Body of pancreas (tissue), 4 donors: ENCODE measurements at regions not wholly inside any gene's neighbourhood (a gene's known extent, or its start where the extent isn't known, plus 50 kb on each side); places are given as distances from the start of the nearest gene placed in this dataset.

Experiments used
- ATAC-seq: fragments of 150-250 bp; one replicate; pipeline ENCODE4 v1.9.1; 2016
- DNase-seq, 4 donors: peaks; one replicate each; pipeline ENCODE4 v3.0.0-alpha.2; 2019
- H3K27ac ChIP-seq, 4 donors: fragments of 200-600 bp; sonication (generic); 1 replicate in 3 of 4; 2 replicates in 1 of 4; pipeline versions ENCODE4 v1.5.1 to v1.6.1; 2016 to 2019; ENCODE audit warnings: mild to moderate bottlenecking in 1 of 4, mixed read lengths in 1 of 4, moderate library complexity in 1 of 4
- H3K27me3 ChIP-seq, 2 donors: fragments of 200-600 bp; sonication (generic); one replicate each; pipeline ENCODE4 v1.6.0; 2016; ENCODE audit warnings: mild to moderate bottlenecking in 1 of 2
- H3K36me3 ChIP-seq, 2 donors: fragments of 200-600 bp; sonication (generic); replicated peaks in 1 of 2; 2 replicates each; pipeline ENCODE4 v1.5.1; 2016; ENCODE audit warnings: low read depth in 2 of 2; ENCODE audit not compliant: insufficient read depth in 1 of 2
- H3K4me1 ChIP-seq: fragments of 200-600 bp; sonication (generic); one replicate; pipeline ENCODE4 v1.6.0; 2016
- H3K4me3 ChIP-seq, 2 donors: fragments of 200-600 bp; sonication (generic); 1 replicate in 1 of 2; 2 replicates in 1 of 2; pipeline ENCODE4 v1.5.1; 2016 to 2019
- H3K9me3 ChIP-seq, 3 donors: fragments of 200-600 bp; sonication (generic); 1 replicate in 2 of 3; 2 replicates in 1 of 3; pipeline ENCODE4 v1.5.1; 2016
- POLR2A ChIP-seq, 3 donors: fragments of 450-650 bp; IDR thresholded peaks; one replicate each; pipeline ENCODE4 v1.6.1; 2016; ENCODE audit warnings: antibody characterized with exemption in 3 of 3, mild to moderate bottlenecking in 2 of 3
- WGBS, 2 donors: methylation state at CpG; one replicate each; pipeline ENCODE4 v1.1.5; 2017; 5-methylcytosine and 5-hydroxymethylcytosine counted together
- intact Hi-C: fragments of 100-400 bp; cut with DNase I; formaldehyde crosslinking; loops from one replicate; pipeline ENCODE4 v1.15.1; 2023
- TF ChIP-seq, protein P1 (sequence below), 7 experiments: fragments of 450-650 bp in 4 of 7; fragments of 200-600 bp in 3 of 7; sonication (generic) in 3 of 7; IDR thresholded peaks; one replicate each; pipeline ENCODE4 v1.5.1; 2016 to 2019; ENCODE audit warnings: antibody characterized with exemption in 7 of 7

DNA sequence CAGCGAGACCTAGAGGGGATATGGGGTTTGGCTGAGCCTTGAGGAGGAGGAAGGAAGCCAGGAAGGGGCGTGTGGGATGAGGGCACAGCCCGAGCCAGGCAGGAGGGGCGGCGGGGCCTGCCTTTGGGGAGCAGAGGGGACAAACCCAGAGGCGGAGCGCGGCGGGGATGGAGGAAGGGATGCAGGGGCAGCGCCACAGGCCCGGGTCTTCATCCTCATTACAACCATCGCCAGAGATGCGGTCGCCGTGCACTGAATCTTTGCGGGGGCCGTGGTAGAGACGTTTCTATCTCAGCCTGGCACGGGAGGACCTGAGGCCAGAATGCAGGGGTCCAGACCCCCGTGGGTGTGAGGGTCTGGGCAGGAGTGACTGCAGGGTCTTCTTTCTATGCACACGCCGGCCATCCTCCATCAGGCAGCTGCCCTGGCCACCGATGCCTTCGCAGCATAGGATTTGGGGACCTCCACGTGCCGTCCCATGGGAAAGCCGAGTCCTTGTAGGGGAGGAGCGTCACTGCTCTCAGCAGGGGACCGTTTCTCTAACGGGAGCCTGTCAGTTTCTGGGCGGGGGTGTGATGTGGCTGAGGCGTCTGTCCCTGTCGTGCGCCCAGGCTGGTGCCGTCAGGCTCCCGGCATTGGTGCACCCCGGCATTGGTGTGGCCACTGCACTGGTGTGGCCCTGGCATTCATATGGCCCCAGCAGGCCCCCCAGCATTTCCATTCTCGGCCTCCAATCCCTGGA, 1267.9 kb downstream of the BRD1 start:
- no peaks in the 10 kb centered on the region for H3K9me3 ChIP-seq
- TF ChIP-seq, protein P1, sequence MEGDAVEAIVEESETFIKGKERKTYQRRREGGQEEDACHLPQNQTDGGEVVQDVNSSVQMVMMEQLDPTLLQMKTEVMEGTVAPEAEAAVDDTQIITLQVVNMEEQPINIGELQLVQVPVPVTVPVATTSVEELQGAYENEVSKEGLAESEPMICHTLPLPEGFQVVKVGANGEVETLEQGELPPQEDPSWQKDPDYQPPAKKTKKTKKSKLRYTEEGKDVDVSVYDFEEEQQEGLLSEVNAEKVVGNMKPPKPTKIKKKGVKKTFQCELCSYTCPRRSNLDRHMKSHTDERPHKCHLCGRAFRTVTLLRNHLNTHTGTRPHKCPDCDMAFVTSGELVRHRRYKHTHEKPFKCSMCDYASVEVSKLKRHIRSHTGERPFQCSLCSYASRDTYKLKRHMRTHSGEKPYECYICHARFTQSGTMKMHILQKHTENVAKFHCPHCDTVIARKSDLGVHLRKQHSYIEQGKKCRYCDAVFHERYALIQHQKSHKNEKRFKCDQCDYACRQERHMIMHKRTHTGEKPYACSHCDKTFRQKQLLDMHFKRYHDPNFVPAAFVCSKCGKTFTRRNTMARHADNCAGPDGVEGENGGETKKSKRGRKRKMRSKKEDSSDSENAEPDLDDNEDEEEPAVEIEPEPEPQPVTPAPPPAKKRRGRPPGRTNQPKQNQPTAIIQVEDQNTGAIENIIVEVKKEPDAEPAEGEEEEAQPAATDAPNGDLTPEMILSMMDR (IDR thresholded peaks at IDR 0.05), result no peak
- no peak for TF ChIP-seq POLR2A (IDR thresholded peaks at IDR 0.05)
- H3K4me3 ChIP-seq, result no peak overlapping the region
- H3K27ac ChIP-seq, result no peak overlapping the region
- no peak for DNase-seq
- H3K36me3 ChIP-seq, result no peaks in the 10 kb centered on the region
- no peaks in the 10 kb centered on the region for H3K27me3 ChIP-seq
- no peaks in the 10 kb centered on the region for H3K4me1 ChIP-seq
- intact Hi-C loops, result no loop called here
- ATAC-seq, result no peak
- 61 to 67% methylated on average over 22 to 38 of the region's 38 CpGs for WGBS, 2 donors

DNA sequence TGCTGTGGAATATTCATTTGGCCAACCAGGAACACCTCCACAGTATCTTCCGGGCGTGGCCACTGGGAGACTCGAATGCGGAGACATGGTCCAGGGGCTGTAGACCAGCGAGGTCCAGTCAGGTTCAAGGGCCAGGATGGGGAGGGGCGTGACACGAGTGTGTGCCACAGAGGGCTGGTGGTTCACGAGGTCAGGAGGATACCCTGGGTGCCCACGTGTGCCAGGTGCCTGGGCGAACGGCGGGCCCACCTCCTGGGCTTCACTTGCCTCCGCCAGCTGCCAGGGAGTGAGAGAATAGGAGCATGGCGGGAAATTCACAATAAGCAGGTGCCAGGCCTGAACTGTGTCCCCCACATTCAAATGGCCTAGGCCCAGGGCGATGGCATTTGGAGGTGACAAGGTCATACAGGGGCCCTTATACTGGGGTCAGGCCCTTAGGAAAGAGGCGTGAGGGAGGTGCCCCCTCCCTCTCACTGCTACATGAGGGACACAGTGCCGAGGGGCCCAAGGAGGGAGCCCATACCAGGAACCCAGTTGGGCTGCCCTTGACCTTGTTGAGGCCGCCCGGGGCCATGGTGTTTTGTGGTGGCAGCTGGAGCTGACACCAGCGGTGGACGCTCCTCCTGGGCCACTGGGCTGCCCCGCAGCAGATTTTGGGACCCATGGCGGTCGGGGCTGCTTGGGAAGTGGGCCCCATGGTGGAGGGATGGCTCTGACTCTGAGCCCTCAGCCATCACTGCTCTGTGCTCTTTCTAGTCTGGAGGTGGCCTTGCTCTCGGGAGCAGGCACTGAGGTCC, 1268.9 kb downstream of the BRD1 start:
- Histone ChIP-seq H3K4me1 (no peaks in the 10 kb centered on the region), H3K27ac (no peak overlapping the region), H3K4me3 (no peak overlapping the region), H3K27me3 (no peaks in the 10 kb centered on the region), H3K36me3 (no peaks in the 10 kb centered on the region), H3K9me3 (no peaks in the 10 kb centered on the region)
- TF ChIP-seq, protein P1 (IDR thresholded peaks at IDR 0.05), result no peak
- TF ChIP-seq POLR2A (IDR thresholded peaks at IDR 0.05), result no peak
- ATAC-seq (no peak), DNase-seq (no peak)
- 66 to 75% methylated on average over 10 to 24 of the region's 25 CpGs for WGBS, 2 donors
- intact Hi-C loops, result no loop called here

DNA sequence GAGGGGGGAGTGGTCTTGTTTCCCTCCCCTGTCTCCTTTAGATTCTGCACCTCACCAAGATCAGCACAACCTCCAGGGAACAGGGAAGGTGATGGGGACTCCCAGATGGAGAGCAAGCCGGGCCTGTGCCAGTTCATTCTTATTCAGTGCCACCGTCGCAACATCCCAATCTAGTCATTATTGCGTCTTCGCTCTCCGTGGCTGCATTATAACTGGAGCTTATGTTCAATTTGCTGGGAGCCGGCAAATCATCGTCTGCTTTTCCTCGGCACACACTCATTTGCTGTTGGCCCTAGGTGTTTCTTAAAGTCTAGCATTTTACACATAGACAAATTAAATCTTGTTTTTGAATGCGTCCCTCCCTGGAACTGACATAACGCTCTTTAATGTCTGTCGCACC, 1269.7 kb downstream of the BRD1 start:
- intact Hi-C loops, result no loop called here
- DNase-seq, result no peak
- Histone ChIP-seq H3K4me1 (no peaks in the 10 kb centered on the region), H3K4me3 (no peak overlapping the region), H3K9me3 (no peaks in the 10 kb centered on the region), H3K27ac (no peak overlapping the region), H3K36me3 (no peaks in the 10 kb centered on the region), H3K27me3 (no peaks in the 10 kb centered on the region)
- no peak for TF ChIP-seq POLR2A (IDR thresholded peaks at IDR 0.05)
- TF ChIP-seq, protein P1 (IDR thresholded peaks at IDR 0.05), result no peak
- WGBS, 2 donors, result 82 to 87% methylated on average over 12 of the region's 12 CpGs
- no peak for ATAC-seq

DNA sequence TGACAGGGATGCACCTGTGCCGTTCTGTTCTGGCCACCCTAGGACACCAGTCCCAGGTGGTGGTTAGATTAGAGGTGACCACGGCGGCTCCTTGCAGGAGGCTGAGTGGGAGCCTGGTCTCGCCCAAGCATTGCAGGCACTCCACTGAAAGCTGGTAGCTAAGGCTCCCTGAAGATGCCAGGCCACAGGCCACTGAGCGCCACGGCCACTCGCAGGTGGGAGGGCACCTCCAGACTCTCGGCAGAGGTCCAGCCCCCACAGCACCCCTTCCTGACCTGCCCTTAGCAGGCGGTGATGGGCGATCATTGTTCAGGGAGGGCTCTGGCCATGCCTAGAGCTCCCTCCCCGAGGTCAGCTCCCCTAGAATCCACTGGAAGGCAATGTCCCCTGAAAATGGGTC, 1270.2 kb downstream of the BRD1 start:
- H3K4me3 ChIP-seq, result no peak overlapping the region
- DNase-seq (no peak), ATAC-seq (no peak)
- 67 to 71% methylated on average over 1 to 11 of the region's 11 CpGs for WGBS, 2 donors
- H3K4me1 ChIP-seq, result no peaks in the 10 kb centered on the region
- H3K9me3 ChIP-seq, result no peaks in the 10 kb centered on the region
- no peaks in the 10 kb centered on the region for H3K27me3 ChIP-seq
- H3K36me3 ChIP-seq, result no peaks in the 10 kb centered on the region
- H3K27ac ChIP-seq, result no peak overlapping the region
- TF ChIP-seq, protein P1 (IDR thresholded peaks at IDR 0.05), result no peak
- TF ChIP-seq POLR2A (IDR thresholded peaks at IDR 0.05), result no peak
- intact Hi-C loops, result no loop called here
